ENCODE measurements at regions not wholly inside any gene's neighbourhood (a gene's known extent, or its start where the extent isn't known, plus 50 kb on each side); places are given as distances from the start of the nearest gene placed in this dataset.

GRCh38 chr1:208757846-208758245, 513.7 kb upstream of the PLXNA2 start:
- Histone ChIP-seq H2AK5ac (ENCODE audit: low read length) (no peak overlapping the region), H3K27me3 (ENCODE audit: insufficient read depth, low read length) (no peaks in the 10 kb centered on the region), H3K4me2 (ENCODE audit: low read length) (no peak overlapping the region), H3K9me3 (ENCODE audit: insufficient read depth, low read depth, low read length) (no peaks in the 10 kb centered on the region), H3K79me2 (ENCODE audit: control insufficient read depth, insufficient read depth, low read length, poor library complexity) (no peaks in the 10 kb centered on the region), H3K14ac (ENCODE audit: low read length) (no peak overlapping the region), H4K12ac (ENCODE audit: low read depth, low read length) (no peak overlapping the region), H4K8ac (ENCODE audit: low read depth, low read length) (no peak overlapping the region), H2AFZ (ENCODE audit: insufficient read depth, low read length, poor library complexity) (no peak overlapping the region), H2BK120ac (ENCODE audit: insufficient read depth, low read length, poor library complexity) (no peak overlapping the region), H3K79me1 (ENCODE audit: low read length) (no peaks in the 10 kb centered on the region), H3K27ac (ENCODE audit: low read depth, low read length) (no peak overlapping the region), H3K23ac (ENCODE audit: low read length) (no peak overlapping the region), H3K18ac (ENCODE audit: low read length) (no peak overlapping the region), H3K9ac (ENCODE audit: low read length) (no peak overlapping the region), H3K4me3 (ENCODE audit: low read depth, low read length) (no peak overlapping the region), H2BK5ac (ENCODE audit: low read depth, low read length, poor library complexity) (no peak overlapping the region), H3K4me1 (ENCODE audit: control insufficient read depth in 1 of 2, insufficient read depth in 2 of 2, low read length in 2 of 2) (no peaks in the 10 kb centered on the region), H3K36me3 (ENCODE audit: control insufficient read depth in 1 of 2, insufficient read depth in 2 of 2, low read length in 2 of 2) (peaks cover 0 to 2% of the 10 kb centered on the region in 2 experiments), H2BK12ac (ENCODE audit: low read length) (peak overlapping the region; percentile 25), H4K91ac (ENCODE audit: low read depth, low read length) (no peak overlapping the region), H3K4ac (ENCODE audit: low read depth, low read length) (no peak overlapping the region)
- no CpG with 5 or more reads among the region's 1 CpG for WGBS (ENCODE audit: extremely low coverage, insufficient coverage, insufficient read length)
- DNase-seq = no peak

- H3K4me2 ChIP-seq (ENCODE audit: low read length) = no peak overlapping the region
- no peak overlapping the region for H3K4me3 ChIP-seq (ENCODE audit: low read depth, low read length)
- no peak overlapping the region for H2BK5ac ChIP-seq (ENCODE audit: low read depth, low read length, poor library complexity)
- H3K36me3 ChIP-seq (ENCODE audit: control insufficient read depth in 1 of 2, insufficient read depth in 2 of 2, low read length in 2 of 2) = peaks cover 0 to 2% of the 10 kb centered on the region in 2 experiments
- no peaks in the 10 kb centered on the region for H3K27me3 ChIP-seq (ENCODE audit: insufficient read depth, low read length)
- no peak overlapping the region for H2BK120ac ChIP-seq (ENCODE audit: insufficient read depth, low read length, poor library complexity)
- no peak overlapping the region for H2AK5ac ChIP-seq (ENCODE audit: low read length)
- no peak overlapping the region for H4K91ac ChIP-seq (ENCODE audit: low read depth, low read length)
- no peak overlapping the region for H3K23ac ChIP-seq (ENCODE audit: low read length)
- H3K14ac ChIP-seq (ENCODE audit: low read length) = no peak overlapping the region
- no peak overlapping the region for H4K8ac ChIP-seq (ENCODE audit: low read depth, low read length)
- no peaks in the 10 kb centered on the region for H3K9me3 ChIP-seq (ENCODE audit: insufficient read depth, low read depth, low read length)
- no peaks in the 10 kb centered on the region for H3K79me1 ChIP-seq (ENCODE audit: low read length)
- no peak for DNase-seq
- no peak overlapping the region for H4K12ac ChIP-seq (ENCODE audit: low read depth, low read length)
- no peak overlapping the region for H3K4ac ChIP-seq (ENCODE audit: low read depth, low read length)
- no peaks in the 10 kb centered on the region for H3K79me2 ChIP-seq (ENCODE audit: control insufficient read depth, insufficient read depth, low read length, poor library complexity)
- no peak overlapping the region for H3K9ac ChIP-seq (ENCODE audit: low read length)
- no peak overlapping the region for H2AFZ ChIP-seq (ENCODE audit: insufficient read depth, low read length, poor library complexity)
- no peak overlapping the region for H3K18ac ChIP-seq (ENCODE audit: low read length)
- H3K27ac ChIP-seq (ENCODE audit: low read depth, low read length) = no peak overlapping the region
- H2BK12ac ChIP-seq (ENCODE audit: low read length) = no peak overlapping the region
- no peaks in the 10 kb centered on the region for H3K4me1 ChIP-seq (ENCODE audit: control insufficient read depth in 1 of 2, insufficient read depth in 2 of 2, low read length in 2 of 2)
These were observed 515.1 kb upstream of the PLXNA2 start for GRCh38 chr1:208759255-208759654.

- no peak overlapping the region for H3K9ac ChIP-seq (ENCODE audit: low read length)
- H2AK5ac ChIP-seq (ENCODE audit: low read length) = no peak overlapping the region
- peak overlapping the region; percentile 35 for H2BK12ac ChIP-seq (ENCODE audit: low read length)
- peak overlapping the region; percentile 56 for H2BK120ac ChIP-seq (ENCODE audit: insufficient read depth, low read length, poor library complexity)
- H4K91ac ChIP-seq (ENCODE audit: low read depth, low read length) = no peak overlapping the region
- no peaks in the 10 kb centered on the region for H3K36me3 ChIP-seq (ENCODE audit: control insufficient read depth in 1 of 2, insufficient read depth in 2 of 2, low read length in 2 of 2)
- no peaks in the 10 kb centered on the region for H3K79me2 ChIP-seq (ENCODE audit: control insufficient read depth, insufficient read depth, low read length, poor library complexity)
- H3K4ac ChIP-seq (ENCODE audit: low read depth, low read length) = no peak overlapping the region
- no peak for DNase-seq
- H3K9me3 ChIP-seq (ENCODE audit: insufficient read depth, low read depth, low read length) = no peaks in the 10 kb centered on the region
- H4K8ac ChIP-seq (ENCODE audit: low read depth, low read length) = no peak overlapping the region
- H3K18ac ChIP-seq (ENCODE audit: low read length) = no peak overlapping the region
- H4K12ac ChIP-seq (ENCODE audit: low read depth, low read length) = no peak overlapping the region
- H3K4me1 ChIP-seq (ENCODE audit: control insufficient read depth in 1 of 2, insufficient read depth in 2 of 2, low read length in 2 of 2) = peaks cover 4 to 5% of the 10 kb centered on the region in 2 experiments
- no peak overlapping the region for H3K27ac ChIP-seq (ENCODE audit: low read depth, low read length)
- H3K4me3 ChIP-seq (ENCODE audit: low read depth, low read length) = no peak overlapping the region
- no peak overlapping the region for H2BK5ac ChIP-seq (ENCODE audit: low read depth, low read length, poor library complexity)
- WGBS (ENCODE audit: extremely low coverage, insufficient coverage, insufficient read length) = no CpG with 5 or more reads among the region's 2 CpGs
- H3K27me3 ChIP-seq (ENCODE audit: insufficient read depth, low read length) = no peaks in the 10 kb centered on the region
- peaks cover 4% of the 10 kb centered on the region for H3K79me1 ChIP-seq (ENCODE audit: low read length)
- no peak overlapping the region for H2AFZ ChIP-seq (ENCODE audit: insufficient read depth, low read length, poor library complexity)
- no peak overlapping the region for H3K4me2 ChIP-seq (ENCODE audit: low read length)
- no peak overlapping the region for H3K14ac ChIP-seq (ENCODE audit: low read length)
- no peak overlapping the region for H3K23ac ChIP-seq (ENCODE audit: low read length)
These were observed 519.8 kb upstream of the PLXNA2 start for GRCh38 chr1:208763971-208764370.

- Histone ChIP-seq H2BK12ac (ENCODE audit: low read length) (no peak overlapping the region), H3K9ac (ENCODE audit: low read length) (no peak overlapping the region), H3K4me1 (ENCODE audit: control insufficient read depth in 1 of 2, insufficient read depth in 2 of 2, low read length in 2 of 2) (peaks cover 4 to 5% of the 10 kb centered on the region in 2 experiments), H2AFZ (ENCODE audit: insufficient read depth, low read length, poor library complexity) (no peak overlapping the region), H3K23ac (ENCODE audit: low read length) (no peak overlapping the region), H3K4me2 (ENCODE audit: low read length) (peak overlapping the region; percentile 31), H3K14ac (ENCODE audit: low read length) (no peak overlapping the region), H3K4me3 (ENCODE audit: low read depth, low read length) (no peak overlapping the region), H2AK5ac (ENCODE audit: low read length) (no peak overlapping the region), H4K91ac (ENCODE audit: low read depth, low read length) (peak overlapping the region; percentile 33), H3K27ac (ENCODE audit: low read depth, low read length) (no peak overlapping the region), H3K9me3 (ENCODE audit: insufficient read depth, low read depth, low read length) (no peaks in the 10 kb centered on the region), H3K79me1 (ENCODE audit: low read length) (peaks cover 4% of the 10 kb centered on the region), H3K36me3 (ENCODE audit: control insufficient read depth in 1 of 2, insufficient read depth in 2 of 2, low read length in 2 of 2) (no peaks in the 10 kb centered on the region), H2BK120ac (ENCODE audit: insufficient read depth, low read length, poor library complexity) (no peak overlapping the region), H3K4ac (ENCODE audit: low read depth, low read length) (no peak overlapping the region), H3K79me2 (ENCODE audit: control insufficient read depth, insufficient read depth, low read length, poor library complexity) (no peaks in the 10 kb centered on the region), H3K18ac (ENCODE audit: low read length) (no peak overlapping the region), H4K8ac (ENCODE audit: low read depth, low read length) (no peak overlapping the region), H4K12ac (ENCODE audit: low read depth, low read length) (no peak overlapping the region), H3K27me3 (ENCODE audit: insufficient read depth, low read length) (no peaks in the 10 kb centered on the region), H2BK5ac (ENCODE audit: low read depth, low read length, poor library complexity) (no peak overlapping the region)
- no peak for DNase-seq
- no CpG with 5 or more reads among the region's 4 CpGs for WGBS (ENCODE audit: extremely low coverage, insufficient coverage, insufficient read length)
These were observed 522.6 kb upstream of the PLXNA2 start for GRCh38 chr1:208766832-208767231.
